MM.1S (cell line): ENCODE measurements at regions not wholly inside any gene's neighbourhood (a gene's known extent, or its start where the extent isn't known, plus 50 kb on each side); places are given as distances from the start of the nearest gene placed in this dataset.

Source experiments
- DNase-seq: peaks from one replicate; pipeline ENCODE4 v3.0.0-alpha.2; 2015
- H2AFZ ChIP-seq: fragments of 300-600 bp; sonication (generic); 2 replicates; pipeline ENCODE4 v1.6.0; 2016; ENCODE audit warnings: antibody characterized with exemption, low read length
- H3F3A ChIP-seq: fragments of 300-600 bp; sonication (generic); 2 replicates; pipeline ENCODE4 v1.6.1; 2016; ENCODE audit warnings: mild to moderate bottlenecking, antibody characterized with exemption, low read length, moderate library complexity, mixed read lengths; ENCODE audit not compliant: insufficient read depth
- H3K27ac ChIP-seq: fragments of 300-600 bp; sonication (generic); 2 replicates; pipeline ENCODE4 v1.5.1; 2016; ENCODE audit warnings: mild to moderate bottlenecking, low read length
- H3K27me3 ChIP-seq: fragments of 300-600 bp; sonication (generic); replicated peaks from 2 replicates; pipeline ENCODE4 v1.6.0; 2016; ENCODE audit warnings: low read length; ENCODE audit not compliant: insufficient read depth
- H3K36me3 ChIP-seq: fragments of 300-600 bp; sonication (generic); replicated peaks from 2 replicates; pipeline ENCODE4 v1.6.1; 2016; ENCODE audit warnings: mild to moderate bottlenecking, low read length, mixed read lengths; ENCODE audit not compliant: insufficient read depth
- H3K4me1 ChIP-seq: fragments of 300-600 bp; sonication (generic); 2 replicates; pipeline ENCODE4 v1.6.1; 2016; ENCODE audit warnings: low read length, mixed read lengths
- H3K4me2 ChIP-seq: fragments of 300-600 bp; sonication (generic); 2 replicates; pipeline ENCODE4 v1.6.0; 2016; ENCODE audit warnings: low read depth, low read length
- H3K4me3 ChIP-seq: fragments of 300-600 bp; sonication (generic); 2 replicates; pipeline ENCODE4 v1.5.1; 2016; ENCODE audit warnings: low read length, mixed read lengths
- H3K79me2 ChIP-seq: fragments of 300-600 bp; sonication (generic); 2 replicates; pipeline ENCODE4 v1.6.1; 2016; ENCODE audit warnings: mixed run types, low read length, mixed read lengths
- H3K9ac ChIP-seq: fragments of 300-600 bp; sonication (generic); 2 replicates; pipeline ENCODE4 v1.6.1; 2016; ENCODE audit warnings: low read length, mixed read lengths
- H3K9me2 ChIP-seq: fragments of 300-600 bp; sonication (generic); replicated peaks from 2 replicates; pipeline ENCODE4 v1.6.1; 2016; ENCODE audit warnings: mild to moderate bottlenecking, low read length, mixed read lengths; ENCODE audit not compliant: insufficient read depth
- H3K9me3 ChIP-seq: fragments of 300-600 bp; sonication (generic); replicated peaks from 2 replicates; pipeline ENCODE4 v1.6.1; 2016; ENCODE audit warnings: mild to moderate bottlenecking, low read length, mixed read lengths; ENCODE audit not compliant: insufficient read depth
- H4K20me1 ChIP-seq: fragments of 300-600 bp; sonication (generic); 2 replicates; pipeline ENCODE4 v1.6.1; 2016; ENCODE audit warnings: mild to moderate bottlenecking, low read length, moderate library complexity, mixed read lengths; ENCODE audit not compliant: insufficient read depth
- EZH2 ChIP-seq: fragments of 300-600 bp; sonication (generic); optimal IDR thresholded peaks from 2 replicates; pipeline ENCODE3; 2017; ENCODE audit warnings: low read depth, mild to moderate bottlenecking, antibody characterized with exemption, low read length, mixed read lengths
- EZH2phosphoT487 ChIP-seq: fragments of 300-600 bp; sonication (generic); IDR thresholded peaks from 2 replicates; pipeline ENCODE4 v1.6.1; 2018; ENCODE audit warnings: antibody characterized with exemption, low read length
- TF ChIP-seq, protein P1 (sequence below): fragments of 300-600 bp; sonication (generic); IDR thresholded peaks from 2 replicates; pipeline ENCODE4 v1.5.1; 2016; ENCODE audit warnings: antibody characterized with exemption, low read length, mixed read lengths

DNA sequence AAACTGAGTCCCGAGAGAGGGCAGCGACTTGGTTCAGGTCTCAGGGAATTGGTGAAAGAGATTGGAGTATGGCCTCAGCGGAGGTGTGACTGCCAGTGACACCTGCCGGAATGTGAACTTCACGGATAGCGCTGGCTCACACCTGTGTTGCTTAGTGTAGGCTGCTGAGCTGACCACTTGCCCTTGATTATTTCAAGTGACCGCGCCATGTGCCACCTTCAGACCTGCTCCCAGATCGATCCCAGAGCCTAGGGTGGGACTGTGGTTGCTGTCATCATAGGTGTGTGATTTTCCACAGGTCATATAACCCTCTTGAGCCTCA, 134.8 kb downstream of the GLI2 start:
- Histone ChIP-seq H3K27ac (no peak overlapping the region), H3K9me2 (no peaks in the 10 kb centered on the region), H3K4me1 (no peaks in the 10 kb centered on the region), H4K20me1 (no peaks in the 10 kb centered on the region), H3K9me3 (no peaks in the 10 kb centered on the region), H3K4me3 (no peak overlapping the region), H3K9ac (no peak overlapping the region), H3K4me2 (no peak overlapping the region), H3K79me2 (no peaks in the 10 kb centered on the region), H3K27me3 (peaks cover 9% of the 10 kb centered on the region; the same call in 1 of the 2 replicates), H3F3A (no peaks in the 10 kb centered on the region), H3K36me3 (no peaks in the 10 kb centered on the region), H2AFZ (no peak overlapping the region)
- TF ChIP-seq, protein P1, sequence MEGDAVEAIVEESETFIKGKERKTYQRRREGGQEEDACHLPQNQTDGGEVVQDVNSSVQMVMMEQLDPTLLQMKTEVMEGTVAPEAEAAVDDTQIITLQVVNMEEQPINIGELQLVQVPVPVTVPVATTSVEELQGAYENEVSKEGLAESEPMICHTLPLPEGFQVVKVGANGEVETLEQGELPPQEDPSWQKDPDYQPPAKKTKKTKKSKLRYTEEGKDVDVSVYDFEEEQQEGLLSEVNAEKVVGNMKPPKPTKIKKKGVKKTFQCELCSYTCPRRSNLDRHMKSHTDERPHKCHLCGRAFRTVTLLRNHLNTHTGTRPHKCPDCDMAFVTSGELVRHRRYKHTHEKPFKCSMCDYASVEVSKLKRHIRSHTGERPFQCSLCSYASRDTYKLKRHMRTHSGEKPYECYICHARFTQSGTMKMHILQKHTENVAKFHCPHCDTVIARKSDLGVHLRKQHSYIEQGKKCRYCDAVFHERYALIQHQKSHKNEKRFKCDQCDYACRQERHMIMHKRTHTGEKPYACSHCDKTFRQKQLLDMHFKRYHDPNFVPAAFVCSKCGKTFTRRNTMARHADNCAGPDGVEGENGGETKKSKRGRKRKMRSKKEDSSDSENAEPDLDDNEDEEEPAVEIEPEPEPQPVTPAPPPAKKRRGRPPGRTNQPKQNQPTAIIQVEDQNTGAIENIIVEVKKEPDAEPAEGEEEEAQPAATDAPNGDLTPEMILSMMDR: no peak
- TF ChIP-seq EZH2phosphoT487: no peak
- TF ChIP-seq EZH2: no peak
- no peak for DNase-seq

DNA sequence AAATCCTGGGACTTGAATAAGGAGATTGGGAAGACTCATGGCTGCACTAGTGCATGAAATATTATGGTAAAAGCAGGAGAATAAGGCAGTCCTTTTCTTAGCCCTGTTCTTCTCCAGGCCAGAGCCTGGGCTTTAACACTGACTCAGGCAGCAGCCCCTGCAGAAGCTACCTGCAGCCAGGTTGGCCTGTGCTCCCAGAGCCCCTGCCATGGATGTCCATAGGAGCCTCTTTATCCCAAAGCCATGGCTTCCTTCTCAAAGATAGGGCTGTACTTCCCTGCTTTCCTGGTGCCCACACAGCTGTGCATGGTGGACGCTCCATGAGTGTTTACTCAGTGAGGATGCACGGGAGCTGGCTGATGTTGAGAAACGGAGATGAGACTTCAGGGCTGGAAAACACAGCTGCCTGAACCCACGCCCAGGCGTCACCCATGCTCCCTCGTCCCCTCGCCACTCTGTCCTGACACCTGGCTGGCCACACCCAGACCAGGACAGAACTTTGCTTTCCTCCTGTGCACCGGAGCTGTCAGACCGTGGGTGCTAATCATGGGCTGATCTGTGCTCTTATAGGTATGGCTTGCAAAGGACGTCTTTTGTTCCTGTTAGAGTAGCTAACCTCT, 135.5 kb downstream of the GLI2 start:
- no peak for DNase-seq
- H3K79me2 ChIP-seq: no peaks in the 10 kb centered on the region
- no peak for TF ChIP-seq EZH2phosphoT487
- TF ChIP-seq, protein P1: no peak
- no peak for TF ChIP-seq EZH2
- H3K4me1 ChIP-seq: no peaks in the 10 kb centered on the region
- H3K36me3 ChIP-seq: no peaks in the 10 kb centered on the region
- H3K4me3 ChIP-seq: no peak overlapping the region
- no peaks in the 10 kb centered on the region for H3K9me2 ChIP-seq
- no peaks in the 10 kb centered on the region for H4K20me1 ChIP-seq
- peaks cover 9% of the 10 kb centered on the region; the same call in 1 of the 2 replicates for H3K27me3 ChIP-seq
- no peak overlapping the region for H3K4me2 ChIP-seq
- H3F3A ChIP-seq: no peaks in the 10 kb centered on the region
- H3K27ac ChIP-seq: no peak overlapping the region
- no peak overlapping the region for H2AFZ ChIP-seq
- H3K9ac ChIP-seq: no peak overlapping the region
- H3K9me3 ChIP-seq: no peaks in the 10 kb centered on the region

DNA sequence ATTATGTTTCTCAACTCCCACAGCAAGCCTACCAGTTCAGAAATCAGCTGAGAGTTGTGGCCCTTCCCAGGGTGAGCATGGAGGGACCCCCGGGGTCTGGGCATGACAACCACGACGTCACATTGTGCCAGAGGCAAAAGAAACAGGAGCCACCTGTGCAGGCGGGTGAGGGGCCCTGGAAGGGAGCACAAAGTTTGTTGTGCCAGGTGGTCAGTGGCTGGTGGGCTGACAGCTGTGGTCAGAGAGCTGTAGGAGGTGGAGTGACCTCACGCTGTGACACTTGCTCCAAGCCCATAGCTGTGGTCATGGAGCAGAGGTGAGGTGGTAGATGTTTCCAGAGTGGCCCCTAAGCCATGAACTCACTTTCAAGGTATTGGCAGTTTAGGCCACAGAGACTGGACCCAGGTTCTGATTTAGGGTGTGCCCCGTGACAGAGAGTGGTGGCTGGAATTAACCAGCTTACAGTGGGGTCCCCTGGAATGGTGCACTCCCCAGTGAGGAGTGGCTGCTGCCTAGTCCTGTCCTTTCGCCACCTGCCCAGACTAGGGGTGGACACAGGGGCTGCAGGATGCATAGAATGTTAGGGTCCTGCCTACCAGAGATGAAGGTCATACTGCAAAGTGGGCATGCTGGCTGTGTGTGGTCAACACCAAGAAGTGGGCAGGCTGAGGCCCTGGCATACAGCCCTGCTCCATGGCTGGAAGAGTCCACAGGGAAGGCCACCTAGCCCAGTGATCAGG, 136.4 kb downstream of the GLI2 start:
- no peaks in the 10 kb centered on the region for H3K9me2 ChIP-seq

More for the DNA sequence above, 136.4 kb downstream of the GLI2 start:
- H3K27me3 ChIP-seq: peaks cover 9% of the 10 kb centered on the region; the same call in 1 of the 2 replicates
- TF ChIP-seq EZH2phosphoT487 (no peak), EZH2 (no peak)
- TF ChIP-seq, protein P1: no peak
- no peak for DNase-seq
- no peaks in the 10 kb centered on the region for H3K79me2 ChIP-seq
- no peaks in the 10 kb centered on the region for H4K20me1 ChIP-seq
- H3K4me2 ChIP-seq: no peak overlapping the region
- H2AFZ ChIP-seq: no peak overlapping the region
- no peaks in the 10 kb centered on the region for H3K36me3 ChIP-seq
- H3K4me3 ChIP-seq: no peak overlapping the region
- no peak overlapping the region for H3K9ac ChIP-seq
- H3K27ac ChIP-seq: no peak overlapping the region
- no peaks in the 10 kb centered on the region for H3K4me1 ChIP-seq
- no peaks in the 10 kb centered on the region for H3K9me3 ChIP-seq
- H3F3A ChIP-seq: no peaks in the 10 kb centered on the region
